GM10266 (cell line): ENCODE measurements at regions not wholly inside any gene's neighbourhood (a gene's known extent, or its start where the extent isn't known, plus 50 kb on each side); places are given as distances from the start of the nearest gene placed in this dataset.

ENCODE experiments used
- DNase-seq: peaks from one replicate; pipeline ENCODE4 v3.0.0; 2012; ENCODE audit errors: extremely low spot score
- CTCF ChIP-seq: IDR thresholded peaks from 2 replicates; pipeline ENCODE4 v1.5.1; 2012; ENCODE audit warnings: mild to moderate bottlenecking, low read depth; ENCODE audit not compliant: control insufficient read depth, insufficient read depth; ENCODE audit errors: missing control alignments

DNA sequence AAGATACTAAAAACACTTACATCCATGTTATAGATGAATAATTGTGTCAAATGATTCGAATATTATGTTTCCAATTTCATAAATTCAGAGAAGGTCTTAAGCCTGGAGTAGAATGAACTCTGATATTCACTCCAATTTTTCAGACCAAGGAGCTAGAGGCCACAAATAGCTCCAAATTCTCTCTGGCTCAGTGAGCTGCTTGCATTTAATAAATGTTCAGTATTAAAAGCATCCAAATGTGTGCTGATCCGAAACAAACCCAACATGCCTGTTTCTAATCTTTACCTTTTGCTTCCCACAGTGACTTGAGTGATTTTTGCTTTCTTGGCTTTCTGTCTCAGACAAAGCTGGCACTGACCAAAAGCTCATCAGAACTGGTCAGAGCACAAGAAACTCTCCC lies 291.4 kb downstream of the CCDC85A start:
- TF ChIP-seq CTCF, result no peak
- no peak for DNase-seq

DNA sequence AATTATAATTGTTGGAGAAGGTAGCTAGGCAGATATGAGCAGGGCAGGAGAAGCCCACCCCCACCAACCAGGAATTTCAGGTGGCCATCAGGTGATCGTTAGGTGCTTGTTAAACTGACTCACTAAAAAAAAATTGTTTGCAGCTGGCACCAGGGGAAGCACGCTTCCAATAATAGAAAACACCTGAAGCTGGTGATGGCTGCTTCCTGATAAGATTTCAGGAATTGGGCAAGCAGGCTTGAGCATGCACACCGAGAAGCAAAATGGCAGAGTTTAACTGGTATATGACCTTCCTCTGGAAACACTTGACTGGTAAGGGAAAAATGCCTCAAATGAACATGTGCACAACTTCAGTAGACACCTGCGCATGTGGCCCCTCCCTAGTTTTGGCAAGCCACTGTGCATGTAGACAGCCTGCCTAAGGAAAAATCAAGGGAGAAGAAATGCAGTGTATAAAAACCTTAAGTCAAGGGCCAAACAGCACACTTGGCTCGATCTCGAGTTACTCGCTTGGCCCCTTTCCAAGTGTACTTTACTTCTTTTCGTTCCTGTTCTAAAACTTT lies 292.8 kb downstream of the CCDC85A start:
- TF ChIP-seq CTCF, result no peak
- DNase-seq, result no peak

GRCh38 chr2:56478027-56478426 lies 294.2 kb downstream of the CCDC85A start:
- DNase-seq, result no peak
- TF ChIP-seq CTCF, result no peak

DNA sequence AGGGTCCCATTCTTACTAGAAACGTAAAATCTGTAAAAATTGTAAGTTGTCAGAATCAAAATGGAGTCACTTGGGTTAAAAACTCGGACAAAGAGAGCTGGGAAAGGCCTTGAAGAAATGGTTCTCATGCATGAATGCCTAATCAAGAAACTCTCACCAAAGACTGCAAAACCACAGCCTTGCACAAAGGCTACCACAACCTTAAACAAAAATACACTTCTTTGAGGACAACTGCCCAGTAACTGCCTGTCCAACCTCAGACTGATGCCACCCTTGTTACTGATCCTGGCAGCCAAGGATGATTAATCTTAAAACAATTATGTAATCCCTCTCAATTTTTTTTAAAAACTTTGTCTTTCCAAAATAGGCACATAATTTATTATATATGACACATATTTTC lies 299.3 kb downstream of the CCDC85A start:
- no peak for TF ChIP-seq CTCF

DNA sequence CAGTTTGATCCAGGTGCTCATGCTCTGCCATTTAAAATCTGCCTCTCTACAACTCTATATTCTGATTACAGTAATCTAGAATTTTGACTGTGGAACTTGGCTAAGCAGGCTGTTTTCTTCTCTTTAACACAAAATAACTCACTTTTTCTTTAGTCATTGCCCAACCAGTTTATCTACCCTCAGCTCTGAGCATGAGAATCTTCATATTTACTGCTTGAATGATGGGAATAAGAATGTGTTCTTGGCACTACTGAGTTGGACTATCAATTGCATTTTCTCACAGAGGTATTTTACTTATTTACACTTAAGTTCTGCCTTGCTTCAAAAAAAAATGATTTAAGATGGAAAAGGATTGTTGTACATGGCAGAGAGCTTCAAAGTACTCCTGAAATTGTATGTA lies 301.1 kb downstream of the CCDC85A start:
- TF ChIP-seq CTCF, result no peak
- no peak for DNase-seq

More for the DNA sequence above, 299.3 kb downstream of the CCDC85A start:
- no peak for DNase-seq

GRCh38 chr2:56500317-56500716 lies 316.5 kb downstream of the CCDC85A start:
- TF ChIP-seq CTCF, result no peak
- no peak for DNase-seq

DNA sequence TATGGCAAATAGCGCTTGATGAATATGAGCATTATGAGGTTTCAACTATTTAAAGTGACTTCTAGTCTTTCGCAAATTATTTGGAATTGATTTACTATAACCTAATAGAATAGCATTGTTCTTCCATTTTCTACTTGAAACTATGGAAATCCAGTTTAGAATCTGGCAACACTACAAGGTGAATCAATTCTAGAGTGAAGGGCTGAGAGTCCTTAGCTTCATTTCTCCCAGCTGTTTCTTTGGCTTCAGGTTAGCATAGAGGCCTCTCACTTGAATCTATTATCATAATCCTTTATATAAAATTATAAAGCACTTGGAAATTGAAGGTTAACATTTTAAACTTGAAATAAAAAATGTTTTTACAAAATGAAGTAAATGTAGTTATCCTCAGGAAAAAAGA lies 318.8 kb downstream of the CCDC85A start:
- no peak for DNase-seq
- TF ChIP-seq CTCF, result no peak

- no peak for DNase-seq
- no peak for TF ChIP-seq CTCF
Observed at GRCh38 chr2:56505885-56506284, 322.1 kb downstream of the CCDC85A start.
